A673 (cell line): ENCODE measurements at regions not wholly inside any gene's neighbourhood (a gene's known extent, or its start where the extent isn't known, plus 50 kb on each side); places are given as distances from the start of the nearest gene placed in this dataset.

ENCODE experiments used
- BruUV-seq: library from RNA; stranded (reverse); fragments of 400-500 nt; replicated peaks from 2 replicates; lab custom pipeline; 2021; lab: Mats Ljungman, UMichigan
- CTCF ChIA-PET: fragments of 300-600 bp; sonication (Branson Sonifier 250); formaldehyde crosslinking; loops from one replicate; lab custom pipeline; 2022; ENCODE audit warnings: antibody characterized with exemption; lab: Charles Lee
- POLR2A ChIA-PET: fragments of 300-600 bp; sonication (Branson Sonifier 250); formaldehyde crosslinking; loops from one replicate; lab custom pipeline; 2022; ENCODE audit warnings: antibody characterized with exemption; ENCODE audit not compliant: low non-redundant PET; lab: Charles Lee
- DNase-seq: peaks from one replicate; pipeline ENCODE4 v3.0.0-alpha.2; 2015; ENCODE audit warnings: low spot score
- H3K27ac ChIP-seq: fragments of 200-600 bp; sonication (generic); 2 replicates; pipeline ENCODE4 v1.5.1; 2016; ENCODE audit warnings: mixed run types, low read depth, mild to moderate bottlenecking, mixed read lengths, antibody characterized with exemption, low read length; ENCODE audit not compliant: poor library complexity, severe bottlenecking
- H3K27me3 ChIP-seq: fragments of 200-600 bp; sonication (generic); replicated peaks from 2 replicates; pipeline ENCODE4 v1.6.1; 2017; ENCODE audit warnings: mixed run types, low read depth, mild to moderate bottlenecking, mixed read lengths, antibody characterized with exemption, low read length; ENCODE audit not compliant: insufficient read depth, poor library complexity
- H3K36me3 ChIP-seq: fragments of 200-600 bp; sonication (generic); 2 replicates; pipeline ENCODE4 v1.6.1; 2016; ENCODE audit warnings: mixed run types, mild to moderate bottlenecking, mixed read lengths, antibody characterized with exemption, low read length; ENCODE audit not compliant: insufficient read depth, poor library complexity, severe bottlenecking
- H3K4me1 ChIP-seq: fragments of 200-600 bp; sonication (generic); 2 replicates; pipeline ENCODE4 v1.6.1; 2017; ENCODE audit warnings: mixed run types, mild to moderate bottlenecking, mixed read lengths, antibody characterized with exemption, low read length; ENCODE audit not compliant: insufficient read depth, poor library complexity, severe bottlenecking
- H3K4me3 ChIP-seq: fragments of 200-600 bp; sonication (generic); 2 replicates; pipeline ENCODE4 v1.5.1; 2016; ENCODE audit warnings: low read depth, mixed run types, mild to moderate bottlenecking, mixed read lengths, low read length; ENCODE audit not compliant: poor library complexity, severe bottlenecking
- H3K9me3 ChIP-seq: fragments of 200-600 bp; sonication (generic); 2 replicates; pipeline ENCODE4 v1.6.1; 2016; ENCODE audit warnings: mixed run types, low read depth, mild to moderate bottlenecking, mixed read lengths, antibody characterized with exemption, low read length; ENCODE audit not compliant: poor library complexity, severe bottlenecking
- CTCF ChIP-seq: fragments of 300-800, 200-600 bp; sonication (generic); conservative IDR thresholded peaks from 2 replicates; pipeline ENCODE4 v1.5.1; 2017; ENCODE audit warnings: low read depth, mild to moderate bottlenecking, antibody characterized with exemption, low read length, moderate library complexity, mixed read lengths
- EZH2 ChIP-seq: fragments of 200-600 bp; sonication (generic); IDR thresholded peaks from 2 replicates; pipeline ENCODE4 v1.6.1; 2017; ENCODE audit warnings: borderline replicate concordance, low read depth, mild to moderate bottlenecking, mixed read lengths, antibody characterized with exemption, low read length; ENCODE audit not compliant: poor library complexity, severe bottlenecking
- intact Hi-C: fragments of 100-400 bp; cut with micrococcal nuclease; formaldehyde crosslinking; loops from one replicate; pipeline ENCODE4 v1.10.0; 2022; ENCODE audit not compliant: unreplicated experiment

- Histone ChIP-seq H3K9me3 (no peaks in the 10 kb centered on the region), H3K36me3 (no peaks in the 10 kb centered on the region), H3K27me3 (no peaks in the 10 kb centered on the region), H3K4me1 (no peaks in the 10 kb centered on the region), H3K27ac (no peak overlapping the region), H3K4me3 (no peak overlapping the region)
- intact Hi-C loops: no loop called here
- no TSS peak for BruUV-seq
- ChIA-PET CTCF (no interaction called here), POLR2A (no interaction called here)
- TF ChIP-seq EZH2: no peak
- TF ChIP-seq CTCF: no peak
- no peak for DNase-seq
Measured at GRCh38 chr9:727767-728166, 113.7 kb upstream of the DMRT1 start.

GRCh38 chr9:728535-728934 lies 113.0 kb upstream of the DMRT1 start:
- no peak overlapping the region for H3K27ac ChIP-seq
- intact Hi-C loops: no loop called here
- ChIA-PET POLR2A (no interaction called here), CTCF (no interaction called here)
- no peaks in the 10 kb centered on the region for H3K36me3 ChIP-seq
- no peak overlapping the region for H3K4me3 ChIP-seq
- no peaks in the 10 kb centered on the region for H3K27me3 ChIP-seq
- BruUV-seq: no TSS peak
- no peaks in the 10 kb centered on the region for H3K9me3 ChIP-seq
- H3K4me1 ChIP-seq: no peaks in the 10 kb centered on the region
- DNase-seq: no peak
- TF ChIP-seq EZH2 (no peak), CTCF (no peak)

- H3K27me3 ChIP-seq: no peaks in the 10 kb centered on the region
- CTCF ChIA-PET: no interaction called here
- no peaks in the 10 kb centered on the region for H3K4me1 ChIP-seq
- H3K4me3 ChIP-seq: no peak overlapping the region
- H3K9me3 ChIP-seq: no peaks in the 10 kb centered on the region
- POLR2A ChIA-PET: no interaction called here
- intact Hi-C loops: no loop called here
- H3K36me3 ChIP-seq: no peaks in the 10 kb centered on the region
- H3K27ac ChIP-seq: no peak overlapping the region
- TF ChIP-seq CTCF: no peak
- TF ChIP-seq EZH2: no peak
- BruUV-seq: no TSS peak
- DNase-seq: no peak
Measured at GRCh38 chr9:731474-731873, 110.0 kb upstream of the DMRT1 start.
